Muscle layer of duodenum (tissue), 2 donors: ENCODE measurements at regions not wholly inside any gene's neighbourhood (a gene's known extent, or its start where the extent isn't known, plus 50 kb on each side); places are given as distances from the start of the nearest gene placed in this dataset.

Source experiments
- H3K27ac ChIP-seq: one replicate; pipeline ENCODE4 v1.7.0; 2013; ENCODE audit warnings: mild to moderate bottlenecking, low read length
- H3K27me3 ChIP-seq: one replicate; pipeline ENCODE4 v1.7.0; 2013; ENCODE audit warnings: low read depth, mild to moderate bottlenecking, control low read depth, low read length
- H3K36me3 ChIP-seq, 2 donors: one replicate each; pipeline ENCODE4 v1.7.0; 2013; ENCODE audit warnings: low read length in 2 of 2, control low read depth in 1 of 2, mild to moderate bottlenecking in 1 of 2; ENCODE audit not compliant: insufficient read depth in 2 of 2, control insufficient read depth in 1 of 2
- H3K4me1 ChIP-seq, 2 donors: one replicate each; pipeline ENCODE4 v1.7.0; 2013; ENCODE audit warnings: low read length in 2 of 2, mild to moderate bottlenecking in 2 of 2, control low read depth in 1 of 2, moderate library complexity in 1 of 2; ENCODE audit not compliant: insufficient read depth in 2 of 2, control insufficient read depth in 1 of 2
- H3K4me3 ChIP-seq, 2 donors: one replicate each; pipeline ENCODE4 v1.7.0; 2013; ENCODE audit warnings: low read length in 2 of 2, low read depth in 1 of 2, mild to moderate bottlenecking in 1 of 2
- H3K9me3 ChIP-seq, 2 donors: one replicate each; pipeline ENCODE4 v1.7.0; 2013; ENCODE audit warnings: low read length in 2 of 2, control low read depth in 1 of 2, mild to moderate bottlenecking in 1 of 2; ENCODE audit not compliant: control insufficient read depth in 1 of 2
- donor health status: healthy.

GRCh38 chr2:57333221-57333620 lies 713.4 kb upstream of the VRK2 start:
- Histone ChIP-seq H3K36me3 (no peaks in the 10 kb centered on the region), H3K9me3 (no peaks in the 10 kb centered on the region), H3K4me1 (no peaks in the 10 kb centered on the region), H3K27ac (no peak overlapping the region), H3K27me3 (no peaks in the 10 kb centered on the region), H3K4me3 (no peak overlapping the region)

- no peaks in the 10 kb centered on the region for H3K27me3 ChIP-seq
- H3K27ac ChIP-seq, result no peak overlapping the region
- no peaks in the 10 kb centered on the region for H3K36me3 ChIP-seq
- no peak overlapping the region for H3K4me3 ChIP-seq
- peaks cover 0 to 16% of the 10 kb centered on the region in 2 donors for H3K9me3 ChIP-seq
- H3K4me1 ChIP-seq, result no peaks in the 10 kb centered on the region
Measured at GRCh38 chr2:57343391-57344006, 703.1 kb upstream of the VRK2 start.

- Histone ChIP-seq H3K4me3 (no peak overlapping the region), H3K27ac (no peak overlapping the region), H3K27me3 (no peaks in the 10 kb centered on the region), H3K4me1 (no peaks in the 10 kb centered on the region), H3K36me3 (no peaks in the 10 kb centered on the region), H3K9me3 (no peaks in the 10 kb centered on the region)
Measured at GRCh38 chr2:57368190-57368589, 678.4 kb upstream of the VRK2 start.

- no peak overlapping the region for H3K4me3 ChIP-seq
- H3K27ac ChIP-seq, result no peak overlapping the region
- H3K27me3 ChIP-seq, result no peaks in the 10 kb centered on the region
- H3K36me3 ChIP-seq, result no peaks in the 10 kb centered on the region
- no peaks in the 10 kb centered on the region for H3K9me3 ChIP-seq
- H3K4me1 ChIP-seq, result no peaks in the 10 kb centered on the region
Measured at GRCh38 chr2:57370882-57371585, 675.6 kb upstream of the VRK2 start.

- Histone ChIP-seq H3K4me3 (no peak overlapping the region), H3K27ac (no peak overlapping the region), H3K36me3 (no peaks in the 10 kb centered on the region), H3K9me3 (no peaks in the 10 kb centered on the region), H3K27me3 (no peaks in the 10 kb centered on the region), H3K4me1 (no peaks in the 10 kb centered on the region)
Measured at GRCh38 chr2:57372237-57372984, 674.2 kb upstream of the VRK2 start.

GRCh38 chr2:57373530-57373929 lies 673.1 kb upstream of the VRK2 start:
- Histone ChIP-seq H3K9me3 (no peaks in the 10 kb centered on the region), H3K4me1 (no peaks in the 10 kb centered on the region), H3K27ac (no peak overlapping the region), H3K4me3 (no peak overlapping the region), H3K27me3 (no peaks in the 10 kb centered on the region), H3K36me3 (no peaks in the 10 kb centered on the region)

- Histone ChIP-seq H3K9me3 (no peaks in the 10 kb centered on the region), H3K27ac (no peak overlapping the region), H3K36me3 (no peaks in the 10 kb centered on the region), H3K4me1 (no peaks in the 10 kb centered on the region), H3K4me3 (no peak overlapping the region), H3K27me3 (no peaks in the 10 kb centered on the region)
Measured at GRCh38 chr2:57376985-57377384, 669.6 kb upstream of the VRK2 start.

GRCh38 chr2:57386305-57386704 lies 660.3 kb upstream of the VRK2 start:
- Histone ChIP-seq H3K9me3 (peaks cover 0 to 20% of the 10 kb centered on the region in 2 donors), H3K36me3 (no peaks in the 10 kb centered on the region), H3K4me1 (no peaks in the 10 kb centered on the region), H3K27ac (no peak overlapping the region), H3K4me3 (no peak overlapping the region), H3K27me3 (no peaks in the 10 kb centered on the region)

GRCh38 chr2:57396355-57397098 lies 650.1 kb upstream of the VRK2 start:
- Histone ChIP-seq H3K27me3 (no peaks in the 10 kb centered on the region), H3K27ac (no peak overlapping the region), H3K36me3 (no peaks in the 10 kb centered on the region), H3K9me3 (peaks cover 0 to 6% of the 10 kb centered on the region in 2 donors), H3K4me1 (no peaks in the 10 kb centered on the region), H3K4me3 (no peak overlapping the region)

- Histone ChIP-seq H3K9me3 (peaks cover 0 to 6% of the 10 kb centered on the region in 2 donors), H3K27me3 (no peaks in the 10 kb centered on the region), H3K27ac (no peak overlapping the region), H3K4me3 (no peak overlapping the region), H3K36me3 (no peaks in the 10 kb centered on the region), H3K4me1 (no peaks in the 10 kb centered on the region)
Measured at GRCh38 chr2:57397550-57398360, 648.9 kb upstream of the VRK2 start.
